ENCODE measurements at regions not wholly inside any gene's neighbourhood (a gene's known extent, or its start where the extent isn't known, plus 50 kb on each side); places are given as distances from the start of the nearest gene placed in this dataset.

- TF ChIP-seq FOXP1 (CRISPR knock-in tag; IDR thresholded peaks at IDR 0.05; ENCODE audit: borderline replicate concordance) = no peak
- TF ChIP-seq, protein P1, sequence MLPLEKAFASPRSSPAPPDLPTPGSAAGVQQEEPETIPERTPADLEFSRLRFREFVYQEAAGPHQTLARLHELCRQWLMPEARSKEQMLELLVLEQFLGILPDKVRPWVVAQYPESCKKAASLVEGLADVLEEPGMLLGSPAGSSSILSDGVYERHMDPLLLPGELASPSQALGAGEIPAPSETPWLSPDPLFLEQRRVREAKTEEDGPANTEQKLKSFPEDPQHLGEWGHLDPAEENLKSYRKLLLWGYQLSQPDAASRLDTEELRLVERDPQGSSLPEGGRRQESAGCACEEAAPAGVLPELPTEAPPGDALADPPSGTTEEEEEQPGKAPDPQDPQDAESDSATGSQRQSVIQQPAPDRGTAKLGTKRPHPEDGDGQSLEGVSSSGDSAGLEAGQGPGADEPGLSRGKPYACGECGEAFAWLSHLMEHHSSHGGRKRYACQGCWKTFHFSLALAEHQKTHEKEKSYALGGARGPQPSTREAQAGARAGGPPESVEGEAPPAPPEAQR (CRISPR knock-in tag; IDR thresholded peaks at IDR 0.05) = no peak
- TF ChIP-seq CTCF (IDR thresholded peaks at IDR 0.05) = no peak
- TF ChIP-seq ZNF263 (CRISPR knock-in tag; IDR thresholded peaks at IDR 0.05; ENCODE audit: low read depth) = no peak
- TF ChIP-seq JUN (CRISPR knock-in tag; IDR thresholded peaks at IDR 0.05) = no peak
- TF ChIP-seq SMAD4 (CRISPR knock-in tag; IDR thresholded peaks at IDR 0.05) = no peak
- TF ChIP-seq, protein P2, sequence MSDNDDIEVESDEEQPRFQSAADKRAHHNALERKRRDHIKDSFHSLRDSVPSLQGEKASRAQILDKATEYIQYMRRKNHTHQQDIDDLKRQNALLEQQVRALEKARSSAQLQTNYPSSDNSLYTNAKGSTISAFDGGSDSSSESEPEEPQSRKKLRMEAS (CRISPR knock-in tag; IDR thresholded peaks at IDR 0.05) = no peak
Measured at GRCh38 chr9:88713010-88713409, 178.0 kb downstream of the NXNL2 start.

All from WTC11 (cell line).